ENCODE measurements at regions not wholly inside any gene's neighbourhood (a gene's known extent, or its start where the extent isn't known, plus 50 kb on each side); places are given as distances from the start of the nearest gene placed in this dataset.

DNA sequence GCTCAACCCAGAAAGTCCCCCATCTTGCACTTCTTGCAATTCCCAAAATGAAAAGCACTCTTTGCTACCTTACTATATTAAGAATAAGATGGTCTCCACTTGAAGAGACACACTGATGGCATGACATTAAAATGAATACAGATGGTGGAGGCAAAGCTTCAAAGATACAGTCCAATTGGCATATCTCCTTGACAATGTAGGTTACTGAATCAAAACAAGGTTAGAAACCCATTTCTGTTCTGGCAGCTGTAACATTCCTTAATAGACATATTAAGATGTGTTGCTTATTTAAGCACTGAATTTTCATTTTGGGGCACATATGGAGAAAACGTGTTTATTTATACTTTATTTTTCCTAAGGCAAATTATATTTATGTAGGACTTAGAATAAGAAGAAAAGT, 1262.8 kb upstream of the CDH8 start:
- TF ChIP-seq CTCF (IDR thresholded peaks at IDR 0.05) (no peak), POLR2A (IDR thresholded peaks at IDR 0.05) (no peak)
